Medulla oblongata (tissue), 1 donor: ENCODE measurements at regions not wholly inside any gene's neighbourhood (a gene's known extent, or its start where the extent isn't known, plus 50 kb on each side); places are given as distances from the start of the nearest gene placed in this dataset.

Experiments used
- DNase-seq: peaks from one replicate; pipeline ENCODE4 v3.0.0-alpha.2; 2015; ENCODE audit errors: extremely low spot score

DNA sequence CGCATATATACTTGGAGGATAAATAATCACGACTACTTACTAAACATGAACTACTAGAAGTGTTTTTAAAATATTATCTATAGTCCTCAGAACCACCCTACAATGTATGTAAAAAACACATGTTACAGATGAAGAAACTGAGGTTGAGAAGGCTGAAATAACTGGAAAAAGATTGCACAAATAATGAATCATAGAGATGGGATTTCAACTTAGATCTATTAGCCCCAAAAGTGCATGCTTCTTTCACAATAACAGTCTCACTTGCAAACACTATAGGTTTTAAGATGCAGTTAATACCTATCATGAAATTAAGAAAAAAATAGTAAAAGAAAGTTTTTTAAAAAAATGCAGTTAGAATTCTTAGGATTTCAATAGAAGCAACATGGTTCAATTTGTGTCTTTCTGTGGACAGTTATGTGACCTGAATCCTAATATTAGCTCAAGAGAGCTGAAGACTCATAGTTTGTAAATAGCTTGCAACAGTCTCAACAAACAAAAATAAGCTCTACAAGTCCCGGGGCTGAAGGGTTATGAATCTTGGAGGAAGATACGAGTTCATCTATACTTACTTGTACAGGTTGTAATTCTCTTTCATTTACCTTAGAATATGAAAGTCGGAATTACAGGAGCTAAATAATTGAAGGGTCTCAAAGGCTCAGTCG, 58.6 kb upstream of the NTPCR start:
- DNase-seq: no peak

DNA sequence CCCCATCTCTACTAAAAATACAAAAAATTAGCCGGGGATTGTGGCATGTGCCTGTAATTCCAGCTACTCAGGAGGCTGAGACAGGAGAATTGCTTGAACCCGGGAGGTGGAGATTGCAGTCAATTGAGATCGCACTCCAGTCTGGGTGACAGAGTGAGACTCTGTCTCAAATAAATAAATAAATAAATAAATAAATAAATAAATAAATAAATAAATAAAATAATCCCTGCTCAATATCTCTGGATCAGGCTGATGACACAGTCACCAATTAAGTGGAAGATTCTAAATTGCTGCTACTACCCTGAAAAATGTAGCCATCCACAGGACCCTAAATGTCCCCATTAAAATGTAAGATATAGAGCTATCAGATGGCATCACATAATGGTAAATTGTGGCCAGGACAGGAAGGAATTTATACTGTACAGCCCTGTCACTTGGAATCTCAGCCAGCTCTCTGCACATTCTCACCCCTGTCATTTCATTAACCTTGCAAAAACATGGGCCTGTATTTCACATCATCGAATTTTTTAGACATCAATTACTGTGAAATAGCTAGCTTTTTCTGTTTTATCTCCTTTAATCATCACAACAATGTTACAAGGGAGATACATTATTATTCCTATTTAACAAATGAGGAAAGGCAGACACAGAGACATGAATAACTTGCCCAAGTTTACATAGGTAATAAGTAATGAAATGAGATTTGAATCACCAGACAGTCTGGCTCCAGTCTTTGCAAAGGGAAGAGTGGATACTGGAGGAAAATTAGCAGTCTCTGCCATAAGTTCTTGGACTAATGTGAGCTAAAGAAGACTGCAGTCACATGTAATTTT, 56.7 kb upstream of the NTPCR start:
- no peak for DNase-seq

DNA sequence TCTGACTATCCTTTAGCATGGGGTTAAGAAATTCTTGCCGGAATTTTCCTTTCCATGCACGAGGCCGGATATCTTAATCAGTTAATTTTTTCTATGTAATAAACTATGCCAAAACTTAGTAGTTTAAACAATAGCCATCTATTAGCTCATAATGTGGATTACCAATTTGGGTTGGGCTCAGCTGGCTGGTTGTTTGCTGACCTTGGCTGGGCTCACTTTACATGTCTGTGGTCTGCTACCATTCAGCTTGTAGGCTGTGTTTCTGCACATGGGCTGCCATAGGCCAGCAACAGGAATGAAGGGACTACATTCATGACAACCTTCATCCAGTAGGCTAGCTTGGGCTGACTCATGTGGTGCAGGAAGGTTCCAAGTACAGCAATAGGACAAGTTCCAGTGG, 56.0 kb upstream of the NTPCR start:
- DNase-seq: no peak

DNA sequence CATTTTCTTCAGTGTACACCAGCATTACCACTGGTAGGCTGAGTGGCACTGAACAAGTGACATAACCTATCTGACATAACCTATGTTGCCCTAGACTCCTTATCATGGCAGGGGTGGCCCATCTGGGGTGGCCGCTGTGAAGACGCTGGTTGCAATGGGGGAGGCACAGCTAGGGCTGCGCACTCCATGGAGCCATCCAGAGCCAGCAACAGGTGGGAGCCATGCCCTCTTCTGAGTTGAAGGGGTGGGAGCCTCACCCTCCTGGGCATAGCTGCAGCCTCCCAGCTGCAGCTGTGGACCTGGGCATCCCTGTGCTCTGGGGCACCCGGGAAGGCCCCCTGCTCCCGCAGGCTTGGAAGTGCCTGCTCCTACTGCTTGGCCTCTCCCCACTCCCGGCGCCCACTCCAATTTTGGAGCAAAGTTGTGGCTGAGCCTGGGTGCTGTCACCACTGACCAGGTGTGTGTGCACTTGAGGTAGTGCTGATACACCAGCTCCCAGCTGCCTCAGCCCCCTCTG, 52.4 kb upstream of the NTPCR start:
- no peak for DNase-seq

DNA sequence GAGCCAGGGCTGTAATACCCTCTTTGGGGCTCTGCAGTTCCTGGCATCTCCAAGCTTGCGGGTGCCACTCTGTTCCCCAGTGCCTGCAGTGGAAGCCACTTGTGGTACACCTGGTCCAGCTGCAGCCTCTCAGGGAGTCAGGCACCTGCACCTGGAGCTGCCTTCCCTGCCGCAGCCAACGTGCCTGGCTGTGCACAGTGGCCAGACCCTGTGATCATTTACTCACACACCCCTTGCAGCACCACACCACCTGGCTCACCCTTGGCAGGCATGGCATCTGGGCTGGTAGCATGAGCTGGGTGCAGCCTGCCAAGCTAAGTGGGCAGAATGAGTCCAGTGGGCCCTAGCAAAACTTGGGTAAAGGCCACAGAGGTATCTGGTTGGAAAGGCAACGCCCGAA, 51.1 kb upstream of the NTPCR start:
- DNase-seq: no peak

DNA sequence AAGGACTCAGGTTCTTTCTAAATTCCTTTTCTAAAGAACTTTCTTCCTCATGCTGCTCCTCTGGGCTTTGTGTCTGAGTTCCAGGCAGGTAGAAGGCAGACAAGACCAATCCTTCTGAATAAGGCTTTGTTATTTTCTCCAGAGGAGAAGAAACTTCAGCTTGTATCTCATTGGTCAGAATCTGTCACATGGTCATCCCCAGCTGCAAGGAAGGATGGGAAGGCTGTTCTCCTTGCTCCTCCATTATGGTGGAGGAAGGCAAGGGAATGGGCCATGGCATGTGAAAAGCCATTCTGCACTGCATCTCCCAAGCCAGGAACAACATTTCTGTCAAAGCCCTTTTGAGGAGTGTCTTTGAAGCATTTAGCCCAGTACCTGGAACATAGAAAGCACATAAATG, 50.6 kb upstream of the NTPCR start:
- no peak for DNase-seq
